ENCODE measurements at regions not wholly inside any gene's neighbourhood (a gene's known extent, or its start where the extent isn't known, plus 50 kb on each side); places are given as distances from the start of the nearest gene placed in this dataset.

- no peak overlapping the region for H3K4me3 ChIP-seq (ENCODE audit: low read length)
- H3K4me1 ChIP-seq (ENCODE audit: insufficient read depth, low read length): no peaks in the 10 kb centered on the region
- no peaks in the 10 kb centered on the region for H3K27me3 ChIP-seq (ENCODE audit: insufficient read depth, low read length)
- no peak overlapping the region for H3K9ac ChIP-seq (ENCODE audit: low read depth, low read length)
- no peaks in the 10 kb centered on the region for H3K9me3 ChIP-seq (ENCODE audit: insufficient read depth, low read depth, low read length)
- H3K27ac ChIP-seq (ENCODE audit: low read depth, low read length): no peak overlapping the region
- WGBS: 38% methylated on average over 1 of the region's 2 CpGs
- no peaks in the 10 kb centered on the region for H3K36me3 ChIP-seq (ENCODE audit: insufficient read depth, low read length)
These were observed 66.7 kb upstream of the HAAO start for GRCh38 chr2:42859006-42859552.

GRCh38 chr2:42858140-42859005 is 66.0 kb upstream of the HAAO start:
- no peaks in the 10 kb centered on the region for H3K9me3 ChIP-seq (ENCODE audit: insufficient read depth, low read depth, low read length)
- no peak overlapping the region for H3K4me3 ChIP-seq (ENCODE audit: low read length)
- H3K27me3 ChIP-seq (ENCODE audit: insufficient read depth, low read length): no peaks in the 10 kb centered on the region
- no peak overlapping the region for H3K27ac ChIP-seq (ENCODE audit: low read depth, low read length)
- H3K4me1 ChIP-seq (ENCODE audit: insufficient read depth, low read length): no peaks in the 10 kb centered on the region
- WGBS: 80% methylated on average over 4 of the region's 4 CpGs
- H3K36me3 ChIP-seq (ENCODE audit: insufficient read depth, low read length): no peaks in the 10 kb centered on the region
- H3K9ac ChIP-seq (ENCODE audit: low read depth, low read length): no peak overlapping the region

- Histone ChIP-seq H3K9me3 (ENCODE audit: insufficient read depth, low read depth, low read length) (no peaks in the 10 kb centered on the region), H3K27me3 (ENCODE audit: insufficient read depth, low read length) (no peaks in the 10 kb centered on the region), H3K4me3 (ENCODE audit: low read length) (no peak overlapping the region), H3K27ac (ENCODE audit: low read depth, low read length) (no peak overlapping the region), H3K9ac (ENCODE audit: low read depth, low read length) (no peak overlapping the region), H3K4me1 (ENCODE audit: insufficient read depth, low read length) (no peaks in the 10 kb centered on the region), H3K36me3 (ENCODE audit: insufficient read depth, low read length) (no peaks in the 10 kb centered on the region)
- 90% methylated on average over 23 of the region's 23 CpGs for WGBS
These were observed 64.7 kb upstream of the HAAO start for GRCh38 chr2:42856891-42857632.

- no peak overlapping the region for H3K27ac ChIP-seq (ENCODE audit: low read depth, low read length)
- no peaks in the 10 kb centered on the region for H3K9me3 ChIP-seq (ENCODE audit: insufficient read depth, low read depth, low read length)
- H3K4me3 ChIP-seq (ENCODE audit: low read length): no peak overlapping the region
- no peaks in the 10 kb centered on the region for H3K27me3 ChIP-seq (ENCODE audit: insufficient read depth, low read length)
- no peak overlapping the region for H3K9ac ChIP-seq (ENCODE audit: low read depth, low read length)
- H3K4me1 ChIP-seq (ENCODE audit: insufficient read depth, low read length): no peaks in the 10 kb centered on the region
- H3K36me3 ChIP-seq (ENCODE audit: insufficient read depth, low read length): no peaks in the 10 kb centered on the region
- 90% methylated on average over 16 of the region's 16 CpGs for WGBS
These were observed 63.9 kb upstream of the HAAO start for GRCh38 chr2:42856106-42856860.

GRCh38 chr2:42855221-42855970 is 63.0 kb upstream of the HAAO start:
- no peak overlapping the region for H3K9ac ChIP-seq (ENCODE audit: low read depth, low read length)
- H3K36me3 ChIP-seq (ENCODE audit: insufficient read depth, low read length): no peaks in the 10 kb centered on the region
- no peaks in the 10 kb centered on the region for H3K27me3 ChIP-seq (ENCODE audit: insufficient read depth, low read length)
- 77% methylated on average over 11 of the region's 11 CpGs for WGBS
- no peak overlapping the region for H3K27ac ChIP-seq (ENCODE audit: low read depth, low read length)
- no peaks in the 10 kb centered on the region for H3K4me1 ChIP-seq (ENCODE audit: insufficient read depth, low read length)
- H3K4me3 ChIP-seq (ENCODE audit: low read length): no peak overlapping the region
- no peaks in the 10 kb centered on the region for H3K9me3 ChIP-seq (ENCODE audit: insufficient read depth, low read depth, low read length)

GRCh38 chr2:42854207-42854818 is 61.9 kb upstream of the HAAO start:
- Histone ChIP-seq H3K27ac (ENCODE audit: low read depth, low read length) (no peak overlapping the region), H3K4me1 (ENCODE audit: insufficient read depth, low read length) (no peaks in the 10 kb centered on the region)
- WGBS: 82% methylated on average over 16 of the region's 16 CpGs

GRCh38 chr2:42853549-42854206 is 61.3 kb upstream of the HAAO start:
- H3K4me3 ChIP-seq (ENCODE audit: low read length): no peak overlapping the region
- no peaks in the 10 kb centered on the region for H3K9me3 ChIP-seq (ENCODE audit: insufficient read depth, low read depth, low read length)
- no peaks in the 10 kb centered on the region for H3K27me3 ChIP-seq (ENCODE audit: insufficient read depth, low read length)
- no peaks in the 10 kb centered on the region for H3K4me1 ChIP-seq (ENCODE audit: insufficient read depth, low read length)
- WGBS: 91% methylated on average over 12 of the region's 12 CpGs
- H3K36me3 ChIP-seq (ENCODE audit: insufficient read depth, low read length): no peaks in the 10 kb centered on the region
- no peak overlapping the region for H3K27ac ChIP-seq (ENCODE audit: low read depth, low read length)
- H3K9ac ChIP-seq (ENCODE audit: low read depth, low read length): no peak overlapping the region

More at GRCh38 chr2:42854207-42854818, 61.9 kb upstream of the HAAO start:
- no peak overlapping the region for H3K9ac ChIP-seq (ENCODE audit: low read depth, low read length)
- H3K27me3 ChIP-seq (ENCODE audit: insufficient read depth, low read length): no peaks in the 10 kb centered on the region
- no peak overlapping the region for H3K4me3 ChIP-seq (ENCODE audit: low read length)
- no peaks in the 10 kb centered on the region for H3K9me3 ChIP-seq (ENCODE audit: insufficient read depth, low read depth, low read length)
- H3K36me3 ChIP-seq (ENCODE audit: insufficient read depth, low read length): no peaks in the 10 kb centered on the region

- 94% methylated on average over 5 of the region's 5 CpGs for WGBS
- Histone ChIP-seq H3K36me3 (ENCODE audit: insufficient read depth, low read length) (no peaks in the 10 kb centered on the region), H3K27ac (ENCODE audit: low read depth, low read length) (no peak overlapping the region), H3K4me3 (ENCODE audit: low read length) (no peak overlapping the region), H3K27me3 (ENCODE audit: insufficient read depth, low read length) (no peaks in the 10 kb centered on the region), H3K4me1 (ENCODE audit: insufficient read depth, low read length) (no peaks in the 10 kb centered on the region), H3K9me3 (ENCODE audit: insufficient read depth, low read depth, low read length) (no peaks in the 10 kb centered on the region), H3K9ac (ENCODE audit: low read depth, low read length) (no peak overlapping the region)
These were observed 60.4 kb upstream of the HAAO start for GRCh38 chr2:42852798-42853197.

GRCh38 chr2:42851740-42852250 is 59.4 kb upstream of the HAAO start:
- Histone ChIP-seq H3K27ac (ENCODE audit: low read depth, low read length) (no peak overlapping the region), H3K36me3 (ENCODE audit: insufficient read depth, low read length) (no peaks in the 10 kb centered on the region), H3K4me1 (ENCODE audit: insufficient read depth, low read length) (no peaks in the 10 kb centered on the region), H3K27me3 (ENCODE audit: insufficient read depth, low read length) (no peaks in the 10 kb centered on the region), H3K4me3 (ENCODE audit: low read length) (no peak overlapping the region), H3K9me3 (ENCODE audit: insufficient read depth, low read depth, low read length) (no peaks in the 10 kb centered on the region), H3K9ac (ENCODE audit: low read depth, low read length) (no peak overlapping the region)
- 96% methylated on average over 3 of the region's 3 CpGs for WGBS

- Histone ChIP-seq H3K4me1 (ENCODE audit: insufficient read depth, low read length) (no peaks in the 10 kb centered on the region), H3K9ac (ENCODE audit: low read depth, low read length) (no peak overlapping the region)
- 69% methylated on average over 4 of the region's 4 CpGs for WGBS
These were observed 58.8 kb upstream of the HAAO start for GRCh38 chr2:42851186-42851585.

More at GRCh38 chr2:42851186-42851585, 58.8 kb upstream of the HAAO start:
- no peaks in the 10 kb centered on the region for H3K9me3 ChIP-seq (ENCODE audit: insufficient read depth, low read depth, low read length)
- H3K27ac ChIP-seq (ENCODE audit: low read depth, low read length): no peak overlapping the region
- no peaks in the 10 kb centered on the region for H3K27me3 ChIP-seq (ENCODE audit: insufficient read depth, low read length)
- no peaks in the 10 kb centered on the region for H3K36me3 ChIP-seq (ENCODE audit: insufficient read depth, low read length)
- no peak overlapping the region for H3K4me3 ChIP-seq (ENCODE audit: low read length)

Measured in HUES64 (cell line).